CD4-positive, alpha-beta memory T cell (primary cell): ENCODE measurements at regions not wholly inside any gene's neighbourhood (a gene's known extent, or its start where the extent isn't known, plus 50 kb on each side); places are given as distances from the start of the nearest gene placed in this dataset.
"Not testable (repeated sequence)": the region's sequence is repeated elsewhere in the genome, so short reads cannot be mapped to it uniquely, and the experiment has no call there.

Experiments
- CTCF ChIA-PET: fragments of 350-600 bp; sonication (Branson Sonifier 250); formaldehyde crosslinking; loops from one replicate; lab custom pipeline; 2021; ENCODE audit warnings: inconsistent platforms; ENCODE audit not compliant: partially characterized antibody; lab: Charles Lee
- POLR2A ChIA-PET: fragments of 350-600 bp; sonication (Branson Sonifier 250); formaldehyde crosslinking; loops from one replicate; lab custom pipeline; 2021; ENCODE audit not compliant: partially characterized antibody; lab: Charles Lee
- DNase-seq, 5 donors: peaks; one replicate each; pipeline versions ENCODE4 v3.0.0 to v3.0.0-alpha.2; 2020 to 2022; ENCODE audit warnings: mixed read lengths in 1 of 5
- H3K27ac ChIP-seq: one replicate; pipeline ENCODE4 v1.7.0; 2013; ENCODE audit warnings: low read depth, low read length
- H3K27me3 ChIP-seq: 2 replicates; pipeline ENCODE4 v1.7.0; 2013; ENCODE audit warnings: mild to moderate bottlenecking, low read length, moderate library complexity; ENCODE audit not compliant: insufficient read depth
- H3K36me3 ChIP-seq: 2 replicates; pipeline ENCODE4 v1.7.0; 2013; ENCODE audit warnings: mild to moderate bottlenecking, low read length, moderate library complexity; ENCODE audit not compliant: insufficient read depth
- H3K4me1 ChIP-seq: 2 replicates; pipeline ENCODE4 v1.7.0; 2013; ENCODE audit warnings: mild to moderate bottlenecking, low read length, moderate library complexity; ENCODE audit not compliant: insufficient read depth
- H3K4me3 ChIP-seq, 2 donors: one replicate each; pipeline ENCODE4 v1.7.0; 2013; ENCODE audit warnings: low read length in 2 of 2, mild to moderate bottlenecking in 1 of 2
- H3K9me3 ChIP-seq, 2 donors: one replicate each; pipeline ENCODE4 v1.7.0; 2013; ENCODE audit warnings: low read length in 2 of 2, control low read depth in 1 of 2; ENCODE audit not compliant: control insufficient read depth in 1 of 2
- H3K27ac Mint-ChIP-seq, 7 donors: one replicate each; pipeline ENCODE4 v1.8.0; 2020 to 2021; ENCODE audit warnings: mixed read lengths in 7 of 7, mild to moderate bottlenecking in 6 of 7, inconsistent platforms in 3 of 7, moderate library complexity in 3 of 7
- H3K27me3 Mint-ChIP-seq, 2 donors: one replicate each; pipeline ENCODE4 v1.8.0; 2020 to 2021; ENCODE audit warnings: mixed read lengths in 2 of 2
- H3K36me3 Mint-ChIP-seq, 2 donors: one replicate each; pipeline ENCODE4 v1.8.0; 2020 to 2021; ENCODE audit warnings: mixed read lengths in 2 of 2, inconsistent platforms in 1 of 2, mild to moderate bottlenecking in 1 of 2
- H3K4me1 Mint-ChIP-seq, 4 donors: one replicate each; pipeline ENCODE4 v1.8.0; 2020 to 2021; ENCODE audit warnings: mixed read lengths in 4 of 4, mild to moderate bottlenecking in 1 of 4
- H3K4me3 Mint-ChIP-seq, 8 donors: one replicate each; pipeline ENCODE4 v1.8.0; 2020 to 2021; ENCODE audit warnings: mixed read lengths in 8 of 8, mild to moderate bottlenecking in 7 of 8, moderate library complexity in 6 of 8, inconsistent platforms in 3 of 8
- H3K9me3 Mint-ChIP-seq, 8 donors: one replicate each; pipeline ENCODE4 v1.8.0; 2020 to 2021; ENCODE audit warnings: mixed read lengths in 8 of 8, mild to moderate bottlenecking in 5 of 8, inconsistent platforms in 3 of 8, moderate library complexity in 1 of 8
- intact Hi-C: fragments of 100-400 bp; cut with micrococcal nuclease; formaldehyde crosslinking; loops from one replicate; pipeline ENCODE4 v1.15.1; 2023

DNA sequence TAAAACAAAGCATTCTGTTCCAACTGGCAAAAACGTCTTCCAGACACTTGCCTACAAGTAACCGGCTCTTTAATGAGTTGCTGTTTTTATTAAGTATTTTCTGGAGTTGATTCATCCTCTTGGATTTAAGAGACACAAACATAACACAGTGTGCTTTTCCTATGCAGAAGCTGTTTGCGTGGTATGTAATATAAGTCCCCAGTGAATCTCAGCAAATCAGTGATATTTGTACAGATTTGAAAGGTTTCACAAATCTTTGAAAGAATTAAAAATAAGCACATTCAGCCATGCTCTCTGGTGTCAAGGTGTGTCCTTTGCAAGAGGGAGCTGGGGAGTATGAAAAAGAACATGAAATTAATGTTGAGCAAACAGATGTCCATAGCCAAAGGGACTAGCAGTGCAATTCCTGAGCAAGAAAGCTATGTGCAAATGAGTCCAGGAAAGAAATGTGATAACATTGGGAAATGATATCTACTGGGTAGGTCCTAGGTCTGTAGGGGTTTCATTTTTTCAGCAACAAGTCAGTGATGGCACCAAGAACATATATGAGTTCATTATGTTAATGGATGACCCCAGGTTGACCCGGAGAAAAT, 170.1 kb upstream of the PHACTR1 start:
- Mint-ChIP-seq H3K9me3 (peaks cover 2 to 9% (median 3%) of the 10 kb centered on the region in 8 donors), H3K36me3 (no peaks in the 10 kb centered on the region), H3K27me3 (no peaks in the 10 kb centered on the region), H3K27ac (no peak overlapping the region), H3K4me1 (no peaks in the 10 kb centered on the region), H3K4me3 (no peak overlapping the region)
- no peaks in the 10 kb centered on the region for H3K9me3 ChIP-seq
- DNase-seq, result no peak
- no peaks in the 10 kb centered on the region for H3K36me3 ChIP-seq
- CTCF ChIA-PET, result no interaction called here
- H3K27ac ChIP-seq, result no peak overlapping the region
- intact Hi-C loops, result no loop called here
- no peaks in the 10 kb centered on the region for H3K4me1 ChIP-seq
- H3K27me3 ChIP-seq, result no peaks in the 10 kb centered on the region
- no peak overlapping the region for H3K4me3 ChIP-seq
- POLR2A ChIA-PET, result no interaction called here

DNA sequence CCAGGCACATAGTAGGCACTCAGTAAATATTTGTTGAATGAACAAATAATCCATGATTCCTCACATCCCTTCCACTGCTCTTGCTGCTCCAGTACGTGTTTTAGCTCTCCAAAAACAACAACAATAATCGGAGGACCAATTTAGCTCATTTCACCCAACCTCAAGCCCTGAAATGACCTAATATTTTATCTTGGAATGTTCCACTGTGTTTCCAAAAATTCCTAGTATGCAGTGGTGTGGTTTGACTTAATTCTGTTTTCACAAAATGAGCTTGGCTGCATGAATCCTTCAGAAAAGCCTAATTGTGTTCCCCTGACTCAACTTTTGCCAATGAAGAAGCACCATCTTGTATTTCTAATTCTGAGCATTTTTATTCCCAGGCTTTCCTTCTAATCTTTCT, 168.0 kb upstream of the PHACTR1 start:
- intact Hi-C loops, result no loop called here
- Mint-ChIP-seq H3K27me3 (no peaks in the 10 kb centered on the region), H3K4me3 (no peak overlapping the region), H3K27ac (no peak overlapping the region), H3K36me3 (no peaks in the 10 kb centered on the region), H3K4me1 (no peaks in the 10 kb centered on the region), H3K9me3 (peaks cover 0 to 6% (median 3%) of the 10 kb centered on the region in 8 donors)
- H3K4me1 ChIP-seq, result no peaks in the 10 kb centered on the region
- H3K27me3 ChIP-seq, result no peaks in the 10 kb centered on the region
- CTCF ChIA-PET, result no interaction called here
- no peaks in the 10 kb centered on the region for H3K36me3 ChIP-seq
- H3K9me3 ChIP-seq, result no peaks in the 10 kb centered on the region
- H3K27ac ChIP-seq, result no peak overlapping the region
- H3K4me3 ChIP-seq, result no peak overlapping the region
- POLR2A ChIA-PET, result no interaction called here
- no peak for DNase-seq

DNA sequence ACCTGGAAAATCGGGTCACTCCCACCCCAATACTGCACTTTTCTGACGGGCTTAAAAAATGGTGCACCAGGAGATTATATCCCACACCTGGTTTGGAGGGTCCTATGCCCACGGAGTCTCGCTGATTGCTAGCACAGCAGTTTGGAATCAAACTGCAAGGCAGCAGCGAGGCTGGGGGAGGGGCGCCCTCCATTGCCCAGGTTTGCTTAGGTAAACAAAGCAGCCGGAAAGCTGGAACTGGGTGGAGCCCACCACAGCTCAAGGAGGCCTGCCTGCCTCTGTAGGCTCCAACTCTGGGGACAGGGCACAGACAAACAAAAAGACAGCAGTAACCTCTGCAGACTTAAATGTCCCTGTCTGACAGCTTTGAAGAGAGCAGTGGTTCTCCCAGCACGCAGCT, 167.1 kb upstream of the PHACTR1 start:
- H3K9me3 ChIP-seq, DNase-seq, H3K27me3 Mint-ChIP-seq, intact Hi-C loops, H3K4me3 Mint-ChIP-seq, H3K27me3 ChIP-seq, H3K36me3 ChIP-seq, H3K4me1 ChIP-seq, H3K4me3 ChIP-seq, POLR2A ChIA-PET, H3K4me1 Mint-ChIP-seq, H3K27ac Mint-ChIP-seq, H3K36me3 Mint-ChIP-seq, H3K27ac ChIP-seq, H3K9me3 Mint-ChIP-seq, CTCF ChIA-PET: not testable (repeated sequence)

DNA sequence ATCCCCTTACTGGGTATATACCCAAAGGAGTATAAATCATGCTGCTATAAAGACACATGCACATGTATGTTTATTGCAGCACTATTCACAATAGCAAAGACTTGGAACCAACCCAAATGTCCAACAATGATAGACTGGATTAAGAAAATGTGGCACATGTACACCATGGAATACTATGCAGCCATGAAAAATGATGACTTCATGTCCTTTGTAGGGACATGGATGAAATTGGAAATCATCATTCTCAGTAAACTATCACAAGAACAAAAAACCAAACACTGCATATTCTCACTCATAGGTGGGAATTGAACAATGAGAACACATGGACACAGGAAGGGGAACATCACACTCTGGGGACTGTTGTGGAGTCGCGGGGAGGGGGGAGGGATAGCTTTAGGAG, 161.7 kb upstream of the PHACTR1 start:
- H3K4me3 ChIP-seq, CTCF ChIA-PET, H3K36me3 Mint-ChIP-seq, H3K4me1 ChIP-seq, H3K27me3 ChIP-seq, H3K27ac ChIP-seq, H3K27ac Mint-ChIP-seq, H3K9me3 ChIP-seq, H3K4me3 Mint-ChIP-seq, POLR2A ChIA-PET, intact Hi-C loops, H3K4me1 Mint-ChIP-seq, DNase-seq, H3K27me3 Mint-ChIP-seq, H3K9me3 Mint-ChIP-seq, H3K36me3 ChIP-seq: not testable (repeated sequence)

DNA sequence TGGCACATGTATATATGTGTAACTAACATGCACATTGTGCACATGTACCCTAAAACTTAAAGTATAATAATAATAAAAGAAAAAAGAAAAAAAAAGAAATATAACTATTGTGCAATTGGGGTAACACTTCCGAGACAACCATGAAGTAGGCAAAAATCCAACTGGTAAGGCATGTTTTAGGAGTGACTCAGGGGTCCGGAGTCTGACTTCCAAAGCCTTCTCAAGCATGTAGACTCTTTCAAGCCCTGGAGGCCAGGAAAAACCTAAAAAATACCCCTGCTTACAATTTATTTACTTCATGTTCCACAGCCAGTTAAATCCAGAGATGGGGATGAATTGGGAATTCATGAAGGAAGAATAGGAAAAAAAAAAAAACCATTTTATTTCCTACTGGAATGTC, 161.3 kb upstream of the PHACTR1 start:
- Mint-ChIP-seq H3K36me3 (no peaks in the 10 kb centered on the region), H3K27me3 (no peaks in the 10 kb centered on the region), H3K4me3 (no peak overlapping the region), H3K9me3 (peaks cover 0 to 7% (median 5%) of the 10 kb centered on the region in 8 donors), H3K27ac (no peak overlapping the region), H3K4me1 (no peaks in the 10 kb centered on the region)
- H3K9me3 ChIP-seq, result no peaks in the 10 kb centered on the region
- CTCF ChIA-PET, result no interaction called here
- H3K27ac ChIP-seq, result no peak overlapping the region
- H3K36me3 ChIP-seq, result no peaks in the 10 kb centered on the region
- H3K27me3 ChIP-seq, result no peaks in the 10 kb centered on the region
- intact Hi-C loops, result no loop called here
- no peak for DNase-seq
- H3K4me1 ChIP-seq, result no peaks in the 10 kb centered on the region
- POLR2A ChIA-PET, result no interaction called here
- H3K4me3 ChIP-seq, result no peak overlapping the region

DNA sequence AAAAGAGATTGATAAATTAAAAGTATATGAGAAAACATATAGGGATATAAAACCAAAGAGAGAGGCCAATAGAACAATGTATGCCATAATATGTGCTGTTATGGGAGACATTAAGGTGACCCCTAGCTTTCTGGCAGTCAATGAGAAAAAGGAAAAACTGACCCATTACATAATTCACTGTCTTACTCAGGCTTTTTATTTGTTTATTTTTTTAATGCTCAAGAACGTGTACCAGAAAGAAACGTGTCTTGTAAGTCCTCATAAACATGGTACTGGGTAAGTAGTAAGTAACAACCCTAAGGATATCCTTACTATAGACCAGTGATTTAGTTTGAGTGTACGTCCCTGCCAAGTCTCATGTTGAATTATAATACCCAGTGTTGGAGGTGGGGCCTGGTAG, 160.8 kb upstream of the PHACTR1 start:
- no peak overlapping the region for H3K27ac Mint-ChIP-seq
- Histone ChIP-seq H3K36me3 (no peaks in the 10 kb centered on the region), H3K4me3 (no peak overlapping the region), H3K27me3 (no peaks in the 10 kb centered on the region), H3K4me1 (no peaks in the 10 kb centered on the region), H3K9me3 (no peaks in the 10 kb centered on the region), H3K27ac (no peak overlapping the region)
- intact Hi-C loops, result no loop called here
- no peak overlapping the region for H3K4me3 Mint-ChIP-seq
- DNase-seq, result no peak
- H3K4me1 Mint-ChIP-seq, result no peaks in the 10 kb centered on the region
- H3K27me3 Mint-ChIP-seq, result no peaks in the 10 kb centered on the region
- ChIA-PET POLR2A (no interaction called here), CTCF (no interaction called here)
- peaks cover 0 to 9% (median 6%) of the 10 kb centered on the region in 8 donors for H3K9me3 Mint-ChIP-seq
- H3K36me3 Mint-ChIP-seq, result no peaks in the 10 kb centered on the region

DNA sequence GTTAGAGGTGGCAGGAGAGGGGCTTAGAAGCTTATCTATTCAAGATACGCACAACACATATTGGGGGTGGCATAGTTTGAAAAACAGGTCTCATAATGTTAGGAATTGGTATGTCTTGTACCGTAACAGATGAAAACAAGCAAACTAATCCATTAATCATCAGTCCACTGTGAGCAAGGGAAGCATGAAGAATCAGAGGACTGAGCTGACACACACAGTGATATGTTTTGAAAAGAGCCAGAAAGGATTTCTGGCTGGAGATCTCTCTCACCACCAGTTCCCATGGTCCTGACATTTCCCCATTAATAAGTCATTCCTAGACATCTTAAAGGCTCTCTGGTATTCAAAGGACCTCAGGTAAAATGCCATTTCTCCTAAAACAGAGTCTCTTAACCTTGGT, 158.8 kb upstream of the PHACTR1 start:
- ChIA-PET POLR2A (no interaction called here), CTCF (no interaction called here)
- H3K9me3 ChIP-seq, result no peaks in the 10 kb centered on the region
- no peaks in the 10 kb centered on the region for H3K36me3 ChIP-seq
- no peaks in the 10 kb centered on the region for H3K36me3 Mint-ChIP-seq
- peaks cover 2 to 19% (median 12%) of the 10 kb centered on the region in 8 donors for H3K9me3 Mint-ChIP-seq
- H3K4me3 ChIP-seq, result no peak overlapping the region
- H3K27me3 ChIP-seq, result no peaks in the 10 kb centered on the region
- no peak overlapping the region for H3K27ac ChIP-seq
- no peak overlapping the region for H3K27ac Mint-ChIP-seq
- H3K4me1 Mint-ChIP-seq, result no peaks in the 10 kb centered on the region
- no peaks in the 10 kb centered on the region for H3K4me1 ChIP-seq
- peaks cover 0 to 3% of the 10 kb centered on the region in 2 donors for H3K27me3 Mint-ChIP-seq
- H3K4me3 Mint-ChIP-seq, result no peak overlapping the region
- DNase-seq, result no peak
- intact Hi-C loops, result no loop called here

DNA sequence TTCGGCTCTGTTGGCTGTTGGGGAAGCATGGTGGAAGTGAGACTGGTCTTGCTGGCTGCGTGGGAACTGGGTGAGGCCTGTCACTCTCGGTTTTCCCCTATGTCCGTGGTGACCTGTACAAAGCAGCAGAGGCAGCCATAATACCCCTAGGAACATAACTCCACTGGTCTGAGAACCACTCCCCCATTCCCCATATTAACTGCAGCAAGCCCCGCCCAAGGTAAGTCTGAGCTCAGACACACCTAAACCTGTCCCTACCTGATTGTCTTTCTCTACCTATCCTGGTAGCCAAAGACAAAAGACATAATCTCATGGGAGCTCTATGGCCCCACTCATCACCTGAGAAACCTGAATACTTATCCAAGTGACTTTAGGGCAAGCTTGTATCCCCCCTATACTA, 156.3 kb upstream of the PHACTR1 start:
- no peaks in the 10 kb centered on the region for H3K36me3 ChIP-seq
- no peak overlapping the region for H3K4me3 ChIP-seq
- H3K27ac ChIP-seq, result no peak overlapping the region
- H3K27me3 Mint-ChIP-seq, result peaks cover 0 to 3% of the 10 kb centered on the region in 2 donors
- no peaks in the 10 kb centered on the region for H3K27me3 ChIP-seq
- H3K4me3 Mint-ChIP-seq, result no peak overlapping the region
- H3K4me1 ChIP-seq, result no peaks in the 10 kb centered on the region
- H3K9me3 ChIP-seq, result no peaks in the 10 kb centered on the region
- H3K4me1 Mint-ChIP-seq, result no peaks in the 10 kb centered on the region
- H3K27ac Mint-ChIP-seq, result no peak overlapping the region
- intact Hi-C loops, result no loop called here
- CTCF ChIA-PET, result no interaction called here
- peaks cover 2 to 20% (median 12%) of the 10 kb centered on the region in 8 donors for H3K9me3 Mint-ChIP-seq
- no peak for DNase-seq
- POLR2A ChIA-PET, result no interaction called here
- H3K36me3 Mint-ChIP-seq, result no peaks in the 10 kb centered on the region
